GM18907 (cell line): ENCODE measurements at regions not wholly inside any gene's neighbourhood (a gene's known extent, or its start where the extent isn't known, plus 50 kb on each side); places are given as distances from the start of the nearest gene placed in this dataset.
A peak's percentile ranks its signal among the peaks of the same experiment; 100 is the strongest.

ENCODE experiments used
- ATAC-seq: cut with Tn5 transposase; IDR thresholded peaks from one replicate; pipeline ENCODE4 v1.9.1; 2021; ENCODE audit warnings: mild to moderate bottlenecking, moderate library complexity; ENCODE audit not compliant: unreplicated experiment

DNA sequence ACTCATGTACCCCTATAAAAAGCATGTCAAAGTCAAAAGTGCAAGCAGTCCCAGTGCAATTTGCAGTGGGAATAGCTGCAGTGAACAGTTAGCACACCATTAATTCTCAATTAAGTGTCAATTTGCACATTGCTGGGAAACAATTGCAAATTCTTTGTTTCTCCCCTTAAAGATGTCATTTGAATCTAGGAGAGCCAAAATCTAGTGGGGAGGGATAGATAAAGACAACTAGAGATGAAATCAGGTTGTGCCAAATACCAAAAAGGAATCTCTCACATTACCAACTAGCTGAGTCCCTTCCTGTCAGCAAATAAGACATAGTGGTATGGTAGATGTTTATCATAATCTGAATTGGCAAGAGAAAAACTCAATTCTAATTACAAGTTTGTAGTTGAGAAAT, 330.7 kb downstream of the NUF2 start:
- no peak for ATAC-seq

DNA sequence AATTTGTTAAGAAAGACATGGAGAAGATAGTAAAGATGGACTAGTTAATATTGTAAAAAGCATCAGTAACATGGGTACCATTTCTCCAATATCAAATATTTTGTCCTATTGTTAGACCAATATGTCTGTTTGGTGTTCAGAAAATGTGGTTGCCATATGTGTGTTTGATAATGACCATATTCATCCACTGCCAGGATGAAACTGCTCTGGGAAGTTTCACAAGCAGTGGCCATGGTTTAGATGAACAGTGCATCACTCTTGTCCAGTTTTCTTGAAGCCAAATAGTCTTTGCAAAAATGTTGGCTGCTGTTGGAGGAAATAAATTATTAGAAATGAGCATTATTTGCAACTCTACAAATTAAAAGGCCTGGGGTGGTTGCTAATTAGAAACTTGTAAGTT, 333.8 kb downstream of the NUF2 start:
- ATAC-seq: no peak

DNA sequence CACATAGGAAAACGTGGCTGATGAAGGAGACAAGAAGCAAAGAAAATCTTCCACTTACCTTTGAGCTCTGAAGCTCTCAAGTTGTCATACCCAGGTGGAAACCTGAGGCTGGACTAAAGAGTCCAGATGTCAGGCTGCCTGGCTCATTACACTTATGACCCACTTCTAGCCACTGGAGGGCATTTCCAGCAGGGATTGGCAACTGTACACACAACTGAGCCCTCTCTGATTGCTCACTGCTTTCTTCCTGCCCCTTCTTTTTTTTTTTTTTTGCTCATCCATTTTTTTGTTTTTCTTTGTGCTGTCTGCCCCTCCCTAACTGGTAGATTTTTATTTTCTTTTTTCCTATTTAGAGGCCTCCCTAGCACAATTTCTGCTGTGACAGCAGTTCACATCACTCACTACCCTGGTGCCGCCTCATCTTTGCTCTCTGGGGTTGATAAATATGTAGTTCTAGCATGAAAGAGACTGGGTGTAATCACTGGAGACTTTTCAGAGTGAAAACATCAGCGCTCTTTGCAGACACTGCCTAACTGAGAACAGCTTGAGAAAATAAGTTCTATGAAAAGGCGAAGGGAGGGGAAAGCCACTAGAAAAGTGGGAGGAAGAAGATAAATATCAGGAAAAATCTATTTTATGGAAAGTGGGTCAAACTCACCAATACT, 334.5 kb downstream of the NUF2 start:
- no peak for ATAC-seq

DNA sequence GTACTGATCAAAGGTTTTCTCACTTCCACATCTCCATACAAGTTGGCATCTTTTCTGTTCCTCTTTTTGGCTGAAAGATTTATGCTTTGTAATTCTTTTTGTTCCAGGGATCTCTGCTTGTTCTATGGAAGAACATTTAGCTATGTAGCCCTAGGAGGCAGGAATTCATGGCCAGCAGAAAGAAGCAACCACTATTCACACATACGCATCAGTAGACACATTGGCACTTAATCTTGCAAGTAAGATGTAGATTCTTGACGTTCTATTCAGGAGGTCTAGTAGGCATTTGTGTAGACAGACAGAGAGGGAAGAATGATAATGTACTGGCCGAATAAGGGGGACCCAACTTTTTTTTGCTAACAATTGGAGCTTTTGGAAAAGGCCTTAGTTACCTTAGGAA, 336.0 kb downstream of the NUF2 start:
- no peak for ATAC-seq

DNA sequence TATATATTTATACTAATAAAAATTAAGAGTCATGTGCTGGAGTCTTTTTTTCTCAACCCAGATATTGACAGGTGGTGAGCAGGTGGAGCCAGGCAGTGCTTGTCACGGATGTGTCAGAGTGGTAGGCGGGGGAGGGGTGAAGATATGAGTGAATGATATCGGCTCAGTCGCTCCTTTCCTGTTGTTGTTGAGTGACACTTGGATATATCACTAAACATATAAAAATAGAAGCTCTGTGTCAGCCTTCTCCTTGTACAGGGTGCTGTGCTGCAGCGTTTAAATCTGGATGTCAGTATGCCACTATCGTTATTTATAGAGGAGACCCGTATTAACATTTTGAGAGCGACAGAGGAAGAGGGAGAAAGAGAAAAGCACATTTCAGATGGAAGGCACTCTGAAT, 339.6 kb downstream of the NUF2 start:
- no peak for ATAC-seq

DNA sequence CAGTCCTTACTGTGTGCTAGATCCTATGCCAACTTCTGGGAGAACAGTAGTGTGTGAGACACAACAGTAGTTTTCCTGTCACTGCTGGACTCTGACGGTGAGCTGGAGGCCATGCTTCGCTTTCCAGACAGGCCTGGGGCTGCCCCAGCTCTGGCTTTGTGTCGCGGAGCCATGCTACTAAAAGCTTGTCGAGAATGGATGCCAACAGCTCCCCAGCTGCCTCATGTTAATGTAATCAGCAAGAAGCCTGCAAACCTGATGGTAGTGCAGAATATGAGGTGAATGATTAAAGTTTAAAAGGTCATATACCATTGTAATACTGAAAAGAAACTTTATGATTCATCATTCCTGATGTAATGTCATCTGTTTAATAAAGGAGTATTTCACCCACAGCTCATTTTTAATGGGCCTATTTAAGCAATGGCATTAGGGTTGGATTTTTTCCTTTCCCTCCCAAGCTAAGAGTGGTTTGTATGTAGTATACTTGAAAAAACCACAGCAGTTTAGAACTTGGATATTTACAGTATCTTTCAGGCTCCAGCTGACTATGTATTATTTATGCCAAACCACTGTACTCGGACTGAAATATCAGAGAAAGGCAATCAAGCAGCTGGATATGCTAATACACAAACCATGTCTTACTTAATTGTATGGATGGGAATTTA, 343.0 kb downstream of the NUF2 start:
- ATAC-seq: no peak

DNA sequence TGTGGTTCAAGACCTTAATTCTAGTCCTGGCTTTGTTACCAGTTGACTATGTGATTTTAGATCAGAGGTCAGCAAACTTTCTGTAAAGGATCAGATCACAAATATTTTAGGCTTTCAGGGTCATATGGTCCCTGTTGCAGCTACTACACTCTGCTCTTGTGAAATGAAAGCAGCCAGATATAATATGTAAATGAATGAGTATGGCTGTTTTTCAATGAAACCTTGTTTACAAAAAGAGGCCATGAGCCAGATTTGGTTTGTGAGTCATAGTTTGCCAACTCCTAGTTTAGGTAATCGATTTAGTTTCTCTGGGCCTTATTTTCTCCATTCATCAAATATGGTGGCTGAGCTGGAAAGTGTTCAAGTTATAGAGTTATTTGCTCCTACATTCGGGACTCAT, 346.7 kb downstream of the NUF2 start:
- no peak for ATAC-seq

DNA sequence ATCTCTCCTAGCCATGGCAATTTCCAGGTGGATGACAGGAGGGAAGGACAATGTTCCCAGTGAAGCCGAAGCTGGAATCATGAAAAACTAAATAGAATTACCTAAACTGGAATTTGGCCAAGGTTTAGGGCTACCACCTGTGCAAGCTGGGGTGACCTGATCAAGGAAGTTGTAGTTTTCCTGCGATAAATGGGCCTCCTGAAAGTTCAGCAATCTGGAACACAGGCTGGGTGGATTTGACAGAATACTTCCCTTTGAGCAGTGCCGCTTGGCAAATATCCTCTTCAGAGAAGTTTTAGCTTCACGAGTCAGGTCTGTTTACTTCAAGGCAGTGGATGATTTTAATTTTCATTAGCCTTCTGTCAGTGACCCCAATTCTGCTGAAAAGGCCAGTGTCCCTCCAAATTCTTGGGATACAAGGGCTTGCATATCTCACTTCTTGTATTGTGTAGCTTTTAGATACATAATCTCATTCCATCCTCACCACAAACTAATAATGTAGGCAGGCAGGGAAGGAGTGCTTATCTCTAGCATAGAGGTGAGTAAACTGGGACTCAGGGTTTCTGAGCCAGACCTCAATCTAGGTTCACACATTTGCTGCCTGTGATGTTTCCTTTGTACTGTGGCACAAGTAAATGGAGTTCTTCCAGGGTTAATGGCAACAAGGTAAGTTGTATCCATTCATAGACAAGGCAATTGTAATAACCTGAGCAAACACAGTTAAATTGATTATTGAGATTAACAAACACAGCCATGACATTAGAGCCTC, 349.4 kb downstream of the NUF2 start:
- no peak for ATAC-seq

DNA sequence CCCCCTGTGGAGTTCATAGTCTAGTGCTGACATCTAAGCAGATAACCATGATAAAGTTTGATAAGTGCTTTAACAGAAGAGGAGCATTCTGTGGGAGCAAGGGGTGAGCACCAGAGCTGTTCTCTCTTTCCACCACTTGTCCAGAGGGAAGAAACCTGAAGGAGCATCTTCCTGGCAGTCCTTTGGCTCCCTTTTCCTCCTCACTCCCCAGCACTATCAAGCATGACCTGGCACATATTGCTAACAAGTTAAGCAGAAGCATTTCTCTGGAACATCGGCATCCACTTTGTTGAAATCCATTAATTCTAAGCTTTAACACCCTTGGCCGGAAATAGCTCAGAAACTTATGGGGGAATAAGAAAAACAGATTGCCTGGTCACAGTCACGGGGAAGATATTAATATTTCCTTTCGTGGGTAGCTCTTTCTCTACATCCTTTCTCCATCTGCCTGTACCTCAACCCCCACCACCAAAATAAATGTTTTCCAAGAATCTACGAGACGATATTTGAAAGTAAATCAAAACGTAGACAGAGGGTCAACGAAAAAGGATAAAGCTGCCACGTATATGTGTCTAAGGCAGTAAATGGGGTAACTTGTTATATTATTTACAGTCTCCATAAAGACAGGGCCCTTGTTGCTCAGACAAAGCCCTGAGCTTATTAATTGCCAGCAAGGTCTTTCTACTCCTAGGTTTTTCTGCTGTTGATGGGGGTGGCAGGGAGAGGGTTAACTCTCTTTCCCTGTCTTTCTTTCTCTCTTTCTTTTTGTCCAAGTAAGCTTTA, 351.4 kb downstream of the NUF2 start:
- ATAC-seq: no peak

DNA sequence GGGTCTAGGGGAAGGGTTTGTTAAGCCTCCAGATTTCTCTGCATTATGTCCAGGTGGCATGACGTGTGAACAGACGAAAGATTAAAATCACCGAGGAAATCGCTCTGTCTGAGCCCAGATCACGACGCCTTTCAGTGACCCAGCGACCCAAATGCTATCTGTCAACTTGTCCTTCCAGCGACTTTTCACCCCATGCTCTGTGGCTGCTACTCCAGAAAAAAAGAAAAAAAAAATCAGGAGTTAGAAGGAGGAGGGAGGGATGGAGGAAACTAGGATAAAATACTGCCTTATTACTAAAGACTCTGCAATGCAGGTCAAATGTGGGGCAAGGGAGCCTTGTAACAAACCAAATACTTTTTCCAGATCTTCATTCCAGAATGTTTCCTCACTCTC, 352.0 kb downstream of the NUF2 start:
- no peak for ATAC-seq

DNA sequence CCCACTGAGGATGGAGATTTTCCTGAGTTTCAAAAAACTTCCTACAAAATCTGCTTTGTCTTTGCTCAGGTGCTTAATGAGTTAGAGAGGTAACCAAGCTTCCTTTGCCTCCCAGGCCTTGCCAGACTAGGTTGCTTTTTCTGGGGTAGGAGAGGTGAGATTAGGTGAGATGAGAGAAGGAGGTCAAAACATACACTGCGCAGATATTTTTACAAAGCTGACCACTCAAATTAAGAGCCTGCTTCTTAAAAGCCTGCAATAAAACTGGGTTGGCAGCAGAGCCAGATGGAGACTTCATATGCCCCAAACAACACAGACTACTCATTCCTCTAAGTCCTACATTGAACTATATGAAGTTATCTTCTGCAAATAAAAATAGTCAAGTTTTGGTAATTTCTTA, 352.5 kb downstream of the NUF2 start:
- ATAC-seq: no peak

DNA sequence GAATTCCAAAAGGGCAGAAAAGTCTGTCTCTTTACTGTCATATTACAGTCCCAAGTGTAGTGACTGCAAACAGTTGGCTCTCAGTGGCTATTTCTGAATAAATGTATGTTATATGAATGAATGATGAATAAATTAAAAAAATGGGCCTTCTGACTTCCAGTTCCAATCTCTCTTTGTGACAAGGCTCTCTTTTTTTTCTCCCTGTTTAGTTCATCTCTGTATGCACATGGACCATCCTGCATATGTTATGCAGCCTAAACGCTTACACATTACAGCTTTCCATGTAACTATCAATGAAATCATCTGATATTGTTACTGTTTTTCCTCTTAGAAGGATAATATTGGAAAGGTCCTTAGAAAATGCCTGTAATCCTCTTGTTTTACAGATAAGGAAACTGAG, 363.0 kb downstream of the NUF2 start:
- no peak for ATAC-seq

DNA sequence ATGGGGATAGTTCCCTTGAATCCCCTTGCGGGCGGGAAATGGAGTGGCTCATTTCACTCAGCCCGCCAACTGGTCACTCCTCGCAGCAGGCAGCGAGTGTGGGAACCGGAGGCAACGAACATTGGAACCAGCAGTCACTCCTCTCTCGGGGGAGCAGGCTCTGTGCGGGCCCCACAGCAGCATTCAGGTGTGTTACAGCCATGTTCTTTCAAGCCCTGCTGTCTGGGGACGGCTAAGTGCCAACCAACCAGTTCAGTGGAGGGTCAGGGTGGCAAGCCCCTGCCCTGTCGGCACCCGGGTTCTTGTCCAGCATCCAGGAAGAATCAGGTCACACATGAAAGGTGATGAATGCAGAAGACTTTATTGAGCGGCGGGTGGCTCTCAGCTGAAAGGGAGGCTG, 370.5 kb downstream of the NUF2 start:
- no peak for ATAC-seq

DNA sequence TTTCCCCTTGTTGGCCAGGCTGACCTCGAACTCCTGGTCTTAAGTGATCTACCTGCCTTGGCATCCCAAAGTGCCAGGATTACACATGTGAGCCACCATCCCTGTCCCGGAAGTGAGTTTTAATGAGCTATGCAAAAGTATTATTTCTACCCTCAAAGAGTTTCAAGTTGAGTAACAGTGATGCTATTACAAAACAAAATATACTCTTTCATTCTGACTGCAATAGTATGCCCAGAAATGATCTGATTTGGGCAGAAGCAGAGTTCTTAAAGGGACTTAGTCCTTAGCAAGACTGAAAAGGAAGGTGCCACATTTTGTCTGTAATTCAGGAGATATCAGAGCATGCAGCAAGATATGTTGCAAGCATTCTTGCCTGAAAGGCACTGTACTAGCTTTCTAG, 375.4 kb downstream of the NUF2 start:
- peak; percentile 88 for ATAC-seq

DNA sequence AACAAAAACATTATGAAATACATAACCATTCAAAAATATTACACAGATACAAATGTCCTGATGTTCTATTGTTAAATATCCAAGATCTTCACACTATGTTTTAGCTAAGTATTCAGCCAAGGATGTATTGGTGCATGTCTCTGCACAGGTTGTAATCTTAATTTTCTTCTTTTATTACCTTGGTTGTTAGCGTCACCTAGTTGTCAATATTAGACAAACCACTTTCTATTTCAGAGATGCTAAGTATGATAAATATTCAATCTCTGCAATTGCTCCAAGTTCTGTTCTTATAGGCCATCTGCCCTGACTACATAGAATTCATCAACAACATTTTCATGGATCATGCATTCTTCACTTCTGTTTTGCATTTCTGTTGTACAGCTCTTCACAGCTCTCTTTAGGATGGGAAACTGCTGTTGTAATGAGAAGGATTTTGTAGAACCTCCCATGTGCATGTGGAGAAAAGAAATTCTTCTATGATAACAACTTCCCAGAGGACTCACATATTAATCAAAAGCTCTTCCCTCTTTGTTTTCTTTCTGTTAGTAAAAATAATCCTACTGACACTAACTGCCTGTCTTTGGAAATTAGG, 380.1 kb downstream of the NUF2 start:
- no peak for ATAC-seq

DNA sequence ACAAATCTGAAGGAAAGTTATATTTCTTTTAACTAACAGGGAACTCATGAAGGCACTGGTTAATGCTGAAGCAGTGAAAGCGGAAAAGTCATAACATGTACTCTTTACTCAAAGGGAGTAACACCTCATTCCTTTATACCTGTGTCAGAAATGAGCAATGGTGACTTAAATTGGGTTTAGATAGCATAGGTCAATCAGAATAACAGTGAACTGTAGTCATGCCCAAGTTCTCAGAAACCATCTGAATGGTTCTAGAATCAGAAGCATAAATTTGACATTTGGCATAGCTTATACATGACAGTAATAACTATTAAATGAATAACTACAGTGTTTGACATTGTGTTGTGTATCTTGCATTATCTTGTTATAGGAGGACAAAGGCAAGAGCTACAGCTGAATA, 382.0 kb downstream of the NUF2 start:
- ATAC-seq: no peak

DNA sequence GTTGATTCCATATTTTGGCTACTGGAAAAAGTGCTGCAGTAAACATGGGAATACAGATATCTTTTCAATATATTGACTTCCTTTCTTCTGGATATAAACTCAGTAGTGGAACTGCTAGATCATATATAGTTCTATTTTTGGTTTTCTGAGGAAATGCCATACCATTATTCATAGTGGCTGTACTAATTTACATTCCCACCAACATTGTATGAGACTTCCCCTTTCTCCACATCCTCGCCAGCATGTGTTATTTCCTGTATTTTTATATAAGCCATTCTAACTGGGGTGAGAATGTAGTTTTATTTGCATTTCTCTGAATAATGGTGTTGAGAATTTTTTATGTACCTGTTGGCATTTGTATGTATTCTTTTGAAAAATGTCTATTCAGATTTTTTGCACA, 385.2 kb downstream of the NUF2 start:
- ATAC-seq: no peak

DNA sequence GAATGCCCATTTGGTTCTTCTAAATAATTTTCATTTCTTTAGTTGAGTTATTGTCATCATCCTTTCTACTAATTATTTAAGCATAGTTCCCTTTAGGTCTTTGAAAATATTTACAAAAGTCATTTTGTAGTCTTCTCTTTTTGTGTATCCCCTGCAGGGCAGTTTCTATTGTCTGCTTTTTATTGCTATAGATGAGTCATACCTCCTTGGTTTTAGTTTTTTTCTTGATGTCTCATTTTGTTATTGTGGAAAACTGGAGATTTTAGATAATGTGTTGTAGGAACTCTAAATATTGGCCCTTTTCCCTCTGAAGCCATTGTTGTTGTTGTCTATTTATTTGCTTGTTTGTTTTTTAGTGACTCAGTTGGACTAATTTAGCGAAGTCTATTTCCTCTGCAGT, 387.9 kb downstream of the NUF2 start:
- ATAC-seq: no peak

DNA sequence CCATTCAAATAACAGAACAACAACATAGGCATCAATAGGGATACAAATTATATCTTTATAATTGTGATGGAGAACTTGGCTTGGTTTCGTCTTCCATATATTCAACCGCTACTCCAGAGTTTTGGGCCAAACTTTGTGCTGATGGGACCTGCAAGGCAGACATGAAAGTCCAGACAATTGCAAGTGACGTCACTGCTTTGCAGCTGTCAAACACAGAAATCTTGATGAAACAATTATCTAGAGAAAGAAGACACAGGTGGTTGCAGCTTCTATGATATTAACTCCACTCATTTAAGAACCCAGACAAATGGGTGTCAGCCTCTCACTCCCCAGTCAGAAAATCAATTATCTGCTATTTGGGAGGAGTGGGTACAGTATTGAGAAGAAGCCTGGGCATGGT, 390.6 kb downstream of the NUF2 start:
- no peak for ATAC-seq

DNA sequence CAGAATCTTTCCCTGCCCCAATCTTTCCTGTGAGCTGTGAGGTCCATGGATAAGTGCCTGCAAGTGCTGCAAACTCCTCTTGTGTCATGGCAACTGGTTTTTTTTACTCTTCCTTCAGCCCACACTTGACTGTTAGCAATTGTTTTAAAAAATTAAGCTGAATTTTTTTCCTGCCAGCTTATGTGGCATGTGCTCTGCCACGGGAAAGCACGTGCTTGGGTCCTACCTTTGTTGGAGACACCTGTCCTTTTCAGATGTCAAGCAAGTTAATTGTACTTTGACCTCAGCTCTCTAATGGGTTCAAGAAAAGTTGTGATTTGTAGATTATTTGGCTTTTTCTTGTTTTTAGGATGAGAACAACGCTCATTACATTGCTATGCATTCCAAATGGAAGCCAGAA, 398.5 kb downstream of the NUF2 start:
- no peak for ATAC-seq

DNA sequence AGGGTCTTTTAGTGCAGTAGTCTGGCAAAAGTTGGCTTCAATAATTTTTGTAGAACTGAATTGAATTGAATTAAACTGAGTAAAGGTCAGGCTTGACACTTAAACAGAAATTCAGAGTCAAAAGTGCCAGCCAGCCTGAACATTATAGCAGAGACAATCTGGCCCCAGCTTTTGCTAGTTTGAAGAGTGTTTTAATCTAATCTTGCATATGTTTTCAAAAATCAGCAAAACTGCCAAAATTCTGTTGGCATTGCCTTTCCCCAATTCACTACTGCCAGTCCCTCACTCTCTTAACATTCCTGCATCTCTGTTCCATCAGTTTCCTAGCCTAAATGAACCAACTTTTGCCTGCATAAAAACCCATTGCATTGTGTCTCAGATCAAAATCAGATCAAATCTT, 403.8 kb downstream of the NUF2 start:
- no peak for ATAC-seq
